SK-N-MC (cell line): ENCODE measurements at regions not wholly inside any gene's neighbourhood (a gene's known extent, or its start where the extent isn't known, plus 50 kb on each side); places are given as distances from the start of the nearest gene placed in this dataset.

Source experiments
- EZH2 ChIP-seq: fragments of 200-600 bp; sonication (generic); IDR thresholded peaks from one replicate; pipeline ENCODE4 v1.6.1; 2017; ENCODE audit warnings: antibody characterized with exemption
- FOXP2 ChIP-seq: optimal IDR thresholded peaks from 2 replicates; pipeline ENCODE3; 2011; ENCODE audit warnings: mild to moderate bottlenecking, moderate library complexity; ENCODE audit not compliant: insufficient read depth; ENCODE audit errors: extremely low read length, control extremely low read depth
- POLR2AphosphoS5 ChIP-seq: IDR thresholded peaks from 2 replicates; pipeline ENCODE4 v1.6.1; 2012; ENCODE audit warnings: mild to moderate bottlenecking, low read depth, low read length, borderline replicate concordance

DNA sequence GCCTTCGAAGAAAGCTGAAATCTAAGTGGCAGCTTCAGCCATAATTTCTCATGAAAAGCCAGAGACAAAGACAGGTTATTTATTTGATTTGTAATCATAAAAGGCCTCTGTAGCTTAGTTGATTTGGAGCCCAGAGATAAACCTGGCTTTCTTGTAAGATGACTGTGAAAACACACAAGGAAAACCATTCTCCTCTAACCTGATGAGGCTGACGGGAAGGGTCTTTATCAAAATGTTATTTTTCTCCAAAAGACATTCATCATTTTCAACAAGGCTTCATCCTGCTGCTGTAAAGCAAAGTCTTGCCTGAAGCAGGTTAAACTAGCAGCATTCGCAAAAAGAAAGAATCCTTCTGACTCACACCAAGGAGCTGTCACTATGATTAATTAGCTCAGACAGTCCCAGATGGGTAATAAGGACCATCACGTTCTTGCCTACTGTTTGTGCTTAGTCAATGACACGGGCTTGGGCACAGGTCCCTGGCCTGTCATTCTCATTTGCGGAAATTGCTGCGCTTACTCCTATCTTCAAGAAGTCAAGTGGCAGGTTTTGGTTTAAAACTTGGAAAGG is 286.6 kb downstream of the C12orf75 start:
- TF ChIP-seq POLR2AphosphoS5 (no peak), EZH2 (no peak), FOXP2 (no peak)
